HEK293 (cell line): ENCODE measurements at regions not wholly inside any gene's neighbourhood (a gene's known extent, or its start where the extent isn't known, plus 50 kb on each side); places are given as distances from the start of the nearest gene placed in this dataset.

ENCODE experiments used
- CTCF ChIA-PET: fragments of 350-600 bp; formaldehyde crosslinking; extraction: SDS; loops from one replicate; lab custom pipeline; 2021; ENCODE audit warnings: antibody characterized with exemption; lab: Yijun Ruan, JAX
- POLR2A ChIA-PET: fragments of 300-600 bp; formaldehyde crosslinking; extraction: SDS; loops from one replicate; lab custom pipeline; 2020; ENCODE audit warnings: antibody characterized with exemption, inconsistent platforms; lab: Yijun Ruan, JAX
- H3K27ac ChIP-seq: fragments of 200-500 bp; sonication (Bioruptor generic); 2 replicates; pipeline ENCODE4 v1.5.1; 2014; ENCODE audit warnings: low read depth, low read length, control low read depth, inconsistent platforms; ENCODE audit errors: extremely low read depth
- H3K36me3 ChIP-seq, 2 experiments: fragments of 200-500 bp in 1 of 2; sonication (Bioruptor generic) in 1 of 2; 1 replicate in 1 of 2; 2 replicates in 1 of 2; pipeline ENCODE4 v1.5.1; 2014 to 2017; ENCODE audit warnings: inconsistent platforms in 2 of 2, low read length in 2 of 2; ENCODE audit not compliant: control insufficient read depth in 2 of 2, insufficient read depth in 1 of 2
- H3K4me1 ChIP-seq: fragments of 200-500 bp; sonication (Bioruptor generic); 2 replicates; pipeline ENCODE4 v1.5.1; 2014; ENCODE audit warnings: mild to moderate bottlenecking, low read length, inconsistent platforms; ENCODE audit not compliant: control insufficient read depth, insufficient read depth
- H3K4me3 ChIP-seq: 2 replicates; pipeline ENCODE4 v1.5.1; 2011; ENCODE audit warnings: low read depth, mild to moderate bottlenecking, control low read depth, low read length, moderate library complexity
- H3K9me3 ChIP-seq: fragments of 200-500 bp; sonication (Bioruptor generic); 2 replicates; pipeline ENCODE4 v1.5.1; 2014; ENCODE audit warnings: low read depth, low read length, inconsistent platforms; ENCODE audit not compliant: control insufficient read depth, insufficient read depth
- CTCF ChIP-seq: fragments of 450-650 bp; formaldehyde crosslinking; IDR thresholded peaks from 2 replicates; pipeline ENCODE4 v1.5.1; 2016; ENCODE audit warnings: missing biosample characterization, missing genetic modification characterization
- GLIS2 ChIP-seq: fragments of 450-650 bp; formaldehyde crosslinking; IDR thresholded peaks from 2 replicates; pipeline ENCODE4 v1.5.1; 2016; ENCODE audit warnings: missing biosample characterization, missing genetic modification characterization
- ZBTB7A ChIP-seq: fragments of 450-650 bp; formaldehyde crosslinking; IDR thresholded peaks from 2 replicates; pipeline ENCODE4 v1.5.1; 2016; ENCODE audit warnings: low read depth, missing biosample characterization, missing genetic modification characterization
- ZFP37 ChIP-seq: fragments of 450-650 bp; formaldehyde crosslinking; IDR thresholded peaks from 2 replicates; pipeline ENCODE4 v1.5.1; 2016; ENCODE audit warnings: missing biosample characterization, missing genetic modification characterization
- ZNF133 ChIP-seq: fragments of 450-650 bp; formaldehyde crosslinking; IDR thresholded peaks from 2 replicates; pipeline ENCODE4 v1.5.1; 2016; ENCODE audit warnings: missing biosample characterization, missing genetic modification characterization
- ZNF280C ChIP-seq: fragments of 450-650 bp; formaldehyde crosslinking; IDR thresholded peaks from 2 replicates; pipeline ENCODE4 v1.5.1; 2016; ENCODE audit warnings: missing biosample characterization, missing genetic modification characterization
- ZNF324 ChIP-seq: fragments of 450-650 bp; formaldehyde crosslinking; IDR thresholded peaks from 2 replicates; pipeline ENCODE4 v1.5.1; 2016; ENCODE audit warnings: missing biosample characterization, missing genetic modification characterization
- ZNF394 ChIP-seq: fragments of 450-650 bp; formaldehyde crosslinking; IDR thresholded peaks from 2 replicates; pipeline ENCODE4 v1.5.1; 2016; ENCODE audit warnings: missing biosample characterization, missing genetic modification characterization, mild to moderate bottlenecking, moderate library complexity, borderline replicate concordance
- ZNF426 ChIP-seq: fragments of 450-650 bp; formaldehyde crosslinking; IDR thresholded peaks from 2 replicates; pipeline ENCODE4 v1.5.1; 2017; ENCODE audit warnings: missing biosample characterization, missing genetic modification characterization, mild to moderate bottlenecking, inconsistent platforms, moderate library complexity
- ZNF560 ChIP-seq: fragments of 450-650 bp; formaldehyde crosslinking; IDR thresholded peaks from 2 replicates; pipeline ENCODE4 v1.5.1; 2017; ENCODE audit warnings: missing biosample characterization, missing genetic modification characterization, borderline replicate concordance
- ZNF571 ChIP-seq: fragments of 450-650 bp; formaldehyde crosslinking; IDR thresholded peaks from 2 replicates; pipeline ENCODE4 v1.5.0; 2017; ENCODE audit warnings: missing biosample characterization, missing genetic modification characterization
- ZNF596 ChIP-seq: fragments of 450-650 bp; IDR thresholded peaks from 2 replicates; pipeline ENCODE4 v1.5.0; 2018; ENCODE audit warnings: missing biosample characterization, mild to moderate bottlenecking, missing genetic modification characterization, moderate library complexity
- ZNF623 ChIP-seq: fragments of 450-650 bp; formaldehyde crosslinking; IDR thresholded peaks from 2 replicates; pipeline ENCODE4 v1.5.1; 2016; ENCODE audit warnings: missing biosample characterization, missing genetic modification characterization
- ZNF626 ChIP-seq: fragments of 450-650 bp; sonication (Bioruptor Pico); formaldehyde crosslinking; IDR thresholded peaks from 2 replicates; pipeline ENCODE4 v1.5.1; 2018; ENCODE audit warnings: missing biosample characterization, missing genetic modification characterization, inconsistent platforms
- ZNF629 ChIP-seq: fragments of 450-650 bp; formaldehyde crosslinking; IDR thresholded peaks from 2 replicates; pipeline ENCODE4 v1.5.1; 2017; ENCODE audit warnings: missing biosample characterization, missing genetic modification characterization
- TF ChIP-seq, protein P1 (sequence below): fragments of 450-650 bp; formaldehyde crosslinking; IDR thresholded peaks from 2 replicates; pipeline ENCODE4 v1.5.1; 2016; ENCODE audit warnings: missing biosample characterization, missing genetic modification characterization
- TF ChIP-seq, protein P2 (sequence below): fragments of 450-650 bp; formaldehyde crosslinking; IDR thresholded peaks from 2 replicates; pipeline ENCODE4 v1.5.1; 2016; ENCODE audit warnings: missing biosample characterization, missing genetic modification characterization
- TF ChIP-seq, protein P3 (sequence below): fragments of 450-650 bp; IDR thresholded peaks from 2 replicates; pipeline ENCODE4 v1.5.1; 2018; ENCODE audit warnings: missing biosample characterization, mild to moderate bottlenecking, missing genetic modification characterization
- TF ChIP-seq, protein P4 (sequence below): fragments of 450-650 bp; formaldehyde crosslinking; IDR thresholded peaks from 2 replicates; pipeline ENCODE4 v1.5.1; 2016; ENCODE audit warnings: missing biosample characterization, missing genetic modification characterization

DNA sequence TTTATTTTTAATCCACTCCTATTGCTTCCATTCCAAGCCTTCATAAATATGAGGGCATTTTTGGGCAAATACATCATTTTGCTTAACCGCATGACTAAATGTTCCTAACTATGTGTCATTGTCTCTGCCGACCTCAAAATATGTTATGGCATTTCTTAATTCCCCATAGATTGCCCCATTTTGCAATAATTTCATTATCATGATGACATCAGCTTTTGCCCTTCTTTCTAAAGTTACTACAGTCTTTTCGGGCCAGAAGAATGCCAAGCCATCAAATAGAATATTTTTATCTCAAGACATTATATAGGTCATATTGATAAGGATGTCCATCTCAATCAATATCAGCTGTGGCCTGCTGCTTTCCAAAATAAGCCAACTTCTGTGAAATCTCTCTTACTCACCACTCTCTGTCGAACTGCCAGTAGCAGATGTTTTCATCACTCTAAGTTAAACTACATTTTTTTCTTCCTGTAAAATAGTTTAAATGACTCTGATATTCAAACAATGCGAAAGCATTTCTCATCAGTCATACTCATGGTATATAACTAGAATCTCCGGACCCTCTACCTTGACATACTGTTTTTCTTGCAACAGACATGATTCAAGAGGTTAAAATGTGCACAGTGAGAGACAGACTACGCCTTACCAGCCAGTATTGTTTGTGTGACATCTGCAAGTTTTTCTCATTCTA, 1254.6 kb upstream of the CELF2 start:
- ChIA-PET POLR2A (no interaction called here), CTCF (no interaction called here)
- TF ChIP-seq ZBTB7A (tag by site-specific recombination): no peak
- TF ChIP-seq, protein P1, sequence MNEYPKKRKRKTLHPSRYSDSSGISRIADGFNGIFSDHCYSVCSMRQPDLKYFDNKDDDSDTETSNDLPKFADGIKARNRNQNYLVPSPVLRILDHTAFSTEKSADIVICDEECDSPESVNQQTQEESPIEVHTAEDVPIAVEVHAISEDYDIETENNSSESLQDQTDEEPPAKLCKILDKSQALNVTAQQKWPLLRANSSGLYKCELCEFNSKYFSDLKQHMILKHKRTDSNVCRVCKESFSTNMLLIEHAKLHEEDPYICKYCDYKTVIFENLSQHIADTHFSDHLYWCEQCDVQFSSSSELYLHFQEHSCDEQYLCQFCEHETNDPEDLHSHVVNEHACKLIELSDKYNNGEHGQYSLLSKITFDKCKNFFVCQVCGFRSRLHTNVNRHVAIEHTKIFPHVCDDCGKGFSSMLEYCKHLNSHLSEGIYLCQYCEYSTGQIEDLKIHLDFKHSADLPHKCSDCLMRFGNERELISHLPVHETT (tag by site-specific recombination): no peak
- TF ChIP-seq, protein P2, sequence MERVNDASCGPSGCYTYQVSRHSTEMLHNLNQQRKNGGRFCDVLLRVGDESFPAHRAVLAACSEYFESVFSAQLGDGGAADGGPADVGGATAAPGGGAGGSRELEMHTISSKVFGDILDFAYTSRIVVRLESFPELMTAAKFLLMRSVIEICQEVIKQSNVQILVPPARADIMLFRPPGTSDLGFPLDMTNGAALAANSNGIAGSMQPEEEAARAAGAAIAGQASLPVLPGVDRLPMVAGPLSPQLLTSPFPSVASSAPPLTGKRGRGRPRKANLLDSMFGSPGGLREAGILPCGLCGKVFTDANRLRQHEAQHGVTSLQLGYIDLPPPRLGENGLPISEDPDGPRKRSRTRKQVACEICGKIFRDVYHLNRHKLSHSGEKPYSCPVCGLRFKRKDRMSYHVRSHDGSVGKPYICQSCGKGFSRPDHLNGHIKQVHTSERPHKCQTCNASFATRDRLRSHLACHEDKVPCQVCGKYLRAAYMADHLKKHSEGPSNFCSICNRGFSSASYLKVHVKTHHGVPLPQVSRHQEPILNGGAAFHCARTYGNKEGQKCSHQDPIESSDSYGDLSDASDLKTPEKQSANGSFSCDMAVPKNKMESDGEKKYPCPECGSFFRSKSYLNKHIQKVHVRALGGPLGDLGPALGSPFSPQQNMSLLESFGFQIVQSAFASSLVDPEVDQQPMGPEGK (tag by site-specific recombination): no peak
- no peak for TF ChIP-seq ZNF623
- no peak for TF ChIP-seq ZNF560 (tag by site-specific recombination)
- no peaks in the 10 kb centered on the region for H3K4me1 ChIP-seq
- no peak overlapping the region for H3K27ac ChIP-seq
- no peaks in the 10 kb centered on the region for H3K9me3 ChIP-seq
- H3K4me3 ChIP-seq: no peak overlapping the region
- no peaks in the 10 kb centered on the region for H3K36me3 ChIP-seq

DNA sequence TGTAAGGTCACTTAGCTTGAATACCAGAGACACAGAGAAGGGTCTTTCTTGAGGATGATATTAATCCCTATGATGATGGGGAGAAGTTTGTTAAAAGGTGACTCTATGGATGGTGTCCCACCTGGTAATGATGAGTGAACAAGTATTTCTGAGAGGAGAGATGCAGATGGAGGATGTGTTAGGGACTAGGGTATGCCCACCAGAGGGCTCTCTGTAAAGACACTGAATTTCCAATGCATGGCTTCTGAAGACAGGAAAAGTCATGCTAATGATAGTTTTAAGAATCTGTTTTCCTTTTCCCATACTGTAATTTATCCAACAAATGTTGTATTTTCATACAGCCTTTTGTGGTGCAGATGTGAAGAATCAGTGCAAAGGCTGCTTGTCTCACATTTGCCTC, 1250.9 kb upstream of the CELF2 start:
- ChIA-PET POLR2A (no interaction called here), CTCF (interaction anchor here (1.0 kb wide), 1 partner anchor 13 kb away, joined by 3 read pairs; no protein-coding TSS in a partner anchor)
- no peak overlapping the region for H3K4me3 ChIP-seq
- H3K27ac ChIP-seq: no peak overlapping the region
- H3K4me1 ChIP-seq: no peaks in the 10 kb centered on the region
- H3K9me3 ChIP-seq: no peaks in the 10 kb centered on the region
- TF ChIP-seq ZNF324 (tag by site-specific recombination): no peak
- H3K36me3 ChIP-seq: no peaks in the 10 kb centered on the region

DNA sequence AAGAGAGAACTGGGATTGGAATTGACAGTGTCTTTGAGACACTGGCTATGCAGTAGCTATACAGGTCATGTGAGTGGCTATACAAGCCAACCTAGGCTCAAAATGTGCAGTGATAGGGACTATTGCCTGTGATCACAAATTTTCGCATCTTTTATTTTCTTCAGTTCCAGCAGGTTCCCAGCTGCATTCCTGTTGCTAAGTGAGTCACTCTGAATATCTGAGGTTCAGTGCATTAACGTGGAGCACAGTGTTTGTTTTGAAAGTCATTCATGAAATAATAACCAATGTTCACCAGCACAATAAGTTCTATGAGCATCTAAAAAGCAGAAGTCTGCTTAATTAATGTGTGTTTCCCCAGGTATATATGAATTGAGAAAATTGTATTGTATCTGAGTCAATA, 1236.0 kb upstream of the CELF2 start:
- Histone ChIP-seq H3K36me3 (no peaks in the 10 kb centered on the region), H3K9me3 (no peaks in the 10 kb centered on the region), H3K4me1 (no peaks in the 10 kb centered on the region), H3K27ac (no peak overlapping the region), H3K4me3 (no peak overlapping the region)
- CTCF ChIA-PET: no interaction called here
- POLR2A ChIA-PET: no interaction called here
- TF ChIP-seq ZNF133 (tag by site-specific recombination): no peak
- no peak for TF ChIP-seq GLIS2 (tag by site-specific recombination)
- TF ChIP-seq ZNF626 (tag by site-specific recombination): no peak
- TF ChIP-seq ZNF280C: no peak
- no peak for TF ChIP-seq ZNF629
- TF ChIP-seq, protein P3, sequence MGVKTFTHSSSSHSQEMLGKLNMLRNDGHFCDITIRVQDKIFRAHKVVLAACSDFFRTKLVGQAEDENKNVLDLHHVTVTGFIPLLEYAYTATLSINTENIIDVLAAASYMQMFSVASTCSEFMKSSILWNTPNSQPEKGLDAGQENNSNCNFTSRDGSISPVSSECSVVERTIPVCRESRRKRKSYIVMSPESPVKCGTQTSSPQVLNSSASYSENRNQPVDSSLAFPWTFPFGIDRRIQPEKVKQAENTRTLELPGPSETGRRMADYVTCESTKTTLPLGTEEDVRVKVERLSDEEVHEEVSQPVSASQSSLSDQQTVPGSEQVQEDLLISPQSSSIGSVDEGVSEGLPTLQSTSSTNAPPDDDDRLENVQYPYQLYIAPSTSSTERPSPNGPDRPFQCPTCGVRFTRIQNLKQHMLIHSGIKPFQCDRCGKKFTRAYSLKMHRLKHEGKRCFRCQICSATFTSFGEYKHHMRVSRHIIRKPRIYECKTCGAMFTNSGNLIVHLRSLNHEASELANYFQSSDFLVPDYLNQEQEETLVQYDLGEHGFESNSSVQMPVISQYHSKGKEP (tag by site-specific recombination): no peak
- no peak for TF ChIP-seq ZNF426 (tag by site-specific recombination)
- TF ChIP-seq, protein P4, sequence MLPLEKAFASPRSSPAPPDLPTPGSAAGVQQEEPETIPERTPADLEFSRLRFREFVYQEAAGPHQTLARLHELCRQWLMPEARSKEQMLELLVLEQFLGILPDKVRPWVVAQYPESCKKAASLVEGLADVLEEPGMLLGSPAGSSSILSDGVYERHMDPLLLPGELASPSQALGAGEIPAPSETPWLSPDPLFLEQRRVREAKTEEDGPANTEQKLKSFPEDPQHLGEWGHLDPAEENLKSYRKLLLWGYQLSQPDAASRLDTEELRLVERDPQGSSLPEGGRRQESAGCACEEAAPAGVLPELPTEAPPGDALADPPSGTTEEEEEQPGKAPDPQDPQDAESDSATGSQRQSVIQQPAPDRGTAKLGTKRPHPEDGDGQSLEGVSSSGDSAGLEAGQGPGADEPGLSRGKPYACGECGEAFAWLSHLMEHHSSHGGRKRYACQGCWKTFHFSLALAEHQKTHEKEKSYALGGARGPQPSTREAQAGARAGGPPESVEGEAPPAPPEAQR: no peak
- TF ChIP-seq ZNF571 (tag by site-specific recombination): no peak
- TF ChIP-seq ZNF596 (tag by site-specific recombination): no peak
- TF ChIP-seq ZFP37 (tag by site-specific recombination): no peak
- no peak for TF ChIP-seq ZNF394 (tag by site-specific recombination)
- TF ChIP-seq CTCF (tag by site-specific recombination): no peak
